SK-N-SH treated with all-trans-retinoic acid at 6 μM for 48 hours (cell line): ENCODE measurements at regions not wholly inside any gene's neighbourhood (a gene's known extent, or its start where the extent isn't known, plus 50 kb on each side); places are given as distances from the start of the nearest gene placed in this dataset.

ENCODE experiments used
- ATAC-seq: fragments of 200-7000 bp; cut with Tn5 transposase; 3 replicates; pipeline ENCODE4 v1.9.1; 2020; ENCODE audit warnings: mild to moderate bottlenecking, moderate library complexity
- ARNTL ChIP-seq: fragments of 450-650 bp; formaldehyde crosslinking; IDR thresholded peaks from 2 replicates; pipeline ENCODE4 v1.5.0; 2020; ENCODE audit warnings: low read depth, mild to moderate bottlenecking, moderate library complexity, borderline replicate concordance
- BACH2 ChIP-seq: fragments of 250-450 bp; sonication (Bioruptor Pico); IDR thresholded peaks from 2 replicates; pipeline ENCODE4 v1.9.0; 2021; ENCODE audit warnings: mild to moderate bottlenecking, borderline replicate concordance
- CREB5 ChIP-seq: fragments of 250-450 bp; sonication (Bioruptor Pico); IDR thresholded peaks from 2 replicates; pipeline ENCODE4 v1.5.1; 2020; ENCODE audit warnings: low read depth, mild to moderate bottlenecking, moderate library complexity
- CSDC2 ChIP-seq: fragments of 250-450 bp; sonication (Bioruptor Pico); IDR thresholded peaks from 2 replicates; pipeline ENCODE4 v1.5.0; 2020; ENCODE audit warnings: mild to moderate bottlenecking, moderate library complexity
- CSRNP3 ChIP-seq: fragments of 250-450 bp; sonication (Bioruptor Pico); IDR thresholded peaks from 2 replicates; pipeline ENCODE4 v1.5.1; 2021; ENCODE audit warnings: mild to moderate bottlenecking, moderate library complexity
- GLIS3 ChIP-seq: fragments of 250-450 bp; sonication (Bioruptor Pico); IDR thresholded peaks from 2 replicates; pipeline ENCODE4 v1.5.0; 2020; ENCODE audit warnings: mild to moderate bottlenecking, moderate library complexity
- OSR1 ChIP-seq: fragments of 250-450 bp; sonication (Bioruptor Pico); IDR thresholded peaks from 2 replicates; pipeline ENCODE4 v1.8.0; 2022; ENCODE audit warnings: moderate library complexity, mild to moderate bottlenecking, inconsistent platforms
- PATZ1 ChIP-seq: fragments of 250-450 bp; sonication (Bioruptor Pico); IDR thresholded peaks from 2 replicates; pipeline ENCODE4 v1.8.0; 2020; ENCODE audit warnings: mild to moderate bottlenecking, moderate library complexity, borderline replicate concordance
- POU6F1 ChIP-seq: fragments of 250-450 bp; sonication (Bioruptor Pico); IDR thresholded peaks from 2 replicates; pipeline ENCODE4 v1.8.0; 2021; ENCODE audit warnings: low read depth, mild to moderate bottlenecking, moderate library complexity, borderline replicate concordance
- PPARA ChIP-seq: fragments of 250-450 bp; sonication (Bioruptor Pico); IDR thresholded peaks from 2 replicates; pipeline ENCODE4 v1.5.0; 2020; ENCODE audit warnings: mild to moderate bottlenecking, borderline replicate concordance
- SNAI2 ChIP-seq: fragments of 250-450 bp; sonication (Bioruptor Pico); IDR thresholded peaks from 2 replicates; pipeline ENCODE4 v1.5.0; 2020; ENCODE audit warnings: mild to moderate bottlenecking, moderate library complexity
- TCF4 ChIP-seq: fragments of 250-450 bp; sonication (Bioruptor Pico); IDR thresholded peaks from 2 replicates; pipeline ENCODE4 v1.8.0; 2021; ENCODE audit warnings: mild to moderate bottlenecking, moderate library complexity, borderline replicate concordance
- TOX ChIP-seq: fragments of 250-450 bp; sonication (Bioruptor Pico); IDR thresholded peaks from 2 replicates; pipeline ENCODE4 v1.8.0; 2021; ENCODE audit warnings: mild to moderate bottlenecking, moderate library complexity, borderline replicate concordance
- TSHZ2 ChIP-seq: fragments of 250-450 bp; sonication (Bioruptor Pico); IDR thresholded peaks from 2 replicates; pipeline ENCODE4 v1.5.0; 2020; ENCODE audit warnings: mild to moderate bottlenecking, moderate library complexity
- ZC3H10 ChIP-seq: fragments of 250-450 bp; sonication (Bioruptor Pico); IDR thresholded peaks from 2 replicates; pipeline ENCODE4 v1.5.1; 2021; ENCODE audit warnings: mild to moderate bottlenecking, moderate library complexity
- ZFP3 ChIP-seq: fragments of 250-450 bp; sonication (Bioruptor Pico); IDR thresholded peaks from 2 replicates; pipeline ENCODE4 v1.5.0; 2020; ENCODE audit warnings: mild to moderate bottlenecking, moderate library complexity
- ZFP30 ChIP-seq: fragments of 450-650 bp; formaldehyde crosslinking; IDR thresholded peaks from 2 replicates; pipeline ENCODE4 v1.5.0; 2022; ENCODE audit warnings: mild to moderate bottlenecking, moderate library complexity
- ZNF565 ChIP-seq: fragments of 450-650 bp; formaldehyde crosslinking; conservative IDR thresholded peaks from 2 replicates; pipeline ENCODE4 v1.5.0; 2020; ENCODE audit warnings: low read depth, mild to moderate bottlenecking, moderate library complexity
- ZNF70 ChIP-seq: fragments of 450-650 bp; formaldehyde crosslinking; IDR thresholded peaks from 2 replicates; pipeline ENCODE4 v1.5.0; 2020; ENCODE audit warnings: mild to moderate bottlenecking, moderate library complexity
- ZNF8 ChIP-seq: fragments of 450-650 bp; formaldehyde crosslinking; IDR thresholded peaks from 2 replicates; pipeline ENCODE4 v1.5.0; 2020; ENCODE audit warnings: mild to moderate bottlenecking, moderate library complexity

GRCh38 chrX:100484971-100485370, 74.9 kb upstream of the PCDH19 start (continued):
- TF ChIP-seq CSRNP3 (CRISPR knock-in tag) (no peak), ZNF70 (no peak), TCF4 (CRISPR knock-in tag) (no peak)

GRCh38 chrX:100479329-100479728, 69.3 kb upstream of the PCDH19 start:
- ATAC-seq: no peak
- TF ChIP-seq ZNF70 (no peak), ZFP30 (CRISPR knock-in tag) (no peak), PPARA (no peak), ZNF8 (CRISPR knock-in tag) (no peak)

GRCh38 chrX:100478714-100479306, 68.7 kb upstream of the PCDH19 start:
- no peak for ATAC-seq
- no peak for TF ChIP-seq ARNTL
- TF ChIP-seq, all 23 proteins: peak for 0

- ATAC-seq: no peak
- TF ChIP-seq ARNTL (no peak), POU6F1 (no peak), CSRNP3 (CRISPR knock-in tag) (no peak), PPARA (no peak), TSHZ2 (CRISPR knock-in tag) (no peak), ZNF8 (CRISPR knock-in tag) (no peak), BACH2 (CRISPR knock-in tag) (no peak), TOX (CRISPR knock-in tag) (no peak), SNAI2 (CRISPR knock-in tag) (no peak), ZNF565 (no peak), CREB5 (no peak), TCF4 (CRISPR knock-in tag) (no peak), GLIS3 (CRISPR knock-in tag) (no peak), OSR1 (CRISPR knock-in tag) (no peak), CSDC2 (CRISPR knock-in tag) (no peak), ZFP30 (CRISPR knock-in tag) (no peak), PATZ1 (no peak), ZC3H10 (CRISPR knock-in tag) (no peak), ZNF70 (no peak), ZFP3 (CRISPR knock-in tag) (no peak)
These were observed 67.9 kb upstream of the PCDH19 start for GRCh38 chrX:100477958-100478357.
